PC-9 (cell line): ENCODE measurements at regions not wholly inside any gene's neighbourhood (a gene's known extent, or its start where the extent isn't known, plus 50 kb on each side); places are given as distances from the start of the nearest gene placed in this dataset.
"Not testable (repeated sequence)": the region's sequence is repeated elsewhere in the genome, so short reads cannot be mapped to it uniquely, and the experiment has no call there.

ENCODE experiments used
- BruUV-seq: library from RNA; stranded (reverse); fragments of 400-500 nt; replicated peaks from 2 replicates; lab custom pipeline; 2021; lab: Mats Ljungman, UMichigan
- CTCF ChIA-PET: fragments of 300-600 bp; sonication (Branson Sonifier 250); formaldehyde crosslinking; loops from one replicate; lab custom pipeline; 2022; ENCODE audit warnings: antibody characterized with exemption; lab: Charles Lee
- POLR2A ChIA-PET: fragments of 300-600 bp; sonication (Branson Sonifier 250); formaldehyde crosslinking; loops from one replicate; lab custom pipeline; 2022; ENCODE audit warnings: antibody characterized with exemption; ENCODE audit not compliant: unreplicated experiment; lab: Charles Lee
- DNase-seq, 2 experiments: peaks; one replicate each; pipeline versions ENCODE4 v3.0.0 to v3.0.0-alpha.2; 2015 to 2022; ENCODE audit warnings: mixed read lengths in 1 of 2
- H2AFZ ChIP-seq: fragments of 200-600 bp; sonication (generic); 2 replicates; pipeline ENCODE4 v1.8.1; 2017; ENCODE audit warnings: antibody characterized with exemption
- H3F3A ChIP-seq: fragments of 200-600 bp; sonication (generic); 2 replicates; pipeline ENCODE4 v1.8.1; 2017; ENCODE audit warnings: antibody characterized with exemption, mild to moderate bottlenecking, low read depth; ENCODE audit not compliant: insufficient read depth
- H3K27ac ChIP-seq: fragments of 200-600 bp; sonication (generic); 2 replicates; pipeline ENCODE4 v1.6.1; 2016; ENCODE audit warnings: mixed run types
- H3K27me3 ChIP-seq: fragments of 200-600 bp; sonication (generic); 2 replicates; pipeline ENCODE4 v1.6.1; 2016; ENCODE audit warnings: low read depth, mixed run types; ENCODE audit not compliant: insufficient read depth
- H3K36me3 ChIP-seq: fragments of 200-600 bp; sonication (generic); 2 replicates; pipeline ENCODE4 v1.6.1; 2016; ENCODE audit warnings: low read depth, mixed run types
- H3K4me1 ChIP-seq: fragments of 200-600 bp; sonication (generic); replicated peaks from 2 replicates; pipeline ENCODE4 v1.6.1; 2016; ENCODE audit warnings: mixed run types; ENCODE audit not compliant: insufficient read depth
- H3K4me2 ChIP-seq: fragments of 200-600 bp; sonication (generic); 2 replicates; pipeline ENCODE4 v1.6.1; 2017; ENCODE audit warnings: mixed run types
- H3K4me3 ChIP-seq: fragments of 200-600 bp; sonication (generic); 2 replicates; pipeline ENCODE4 v1.6.1; 2016; ENCODE audit warnings: mixed run types
- H3K79me2 ChIP-seq: fragments of 200-600 bp; sonication (generic); 2 replicates; pipeline ENCODE4 v1.6.1; 2017; ENCODE audit warnings: low read depth, mixed run types
- H3K9me2 ChIP-seq: fragments of 200-600 bp; sonication (generic); 2 replicates; pipeline ENCODE4 v1.8.1; 2017; ENCODE audit warnings: mild to moderate bottlenecking; ENCODE audit not compliant: insufficient read depth
- H3K9me3 ChIP-seq: fragments of 200-600 bp; sonication (generic); 2 replicates; pipeline ENCODE4 v1.8.1; 2016; ENCODE audit warnings: low read depth; ENCODE audit not compliant: insufficient read depth
- H4K20me1 ChIP-seq: fragments of 200-600 bp; sonication (generic); 2 replicates; pipeline ENCODE4 v1.8.1; 2017; ENCODE audit not compliant: insufficient read depth
- EZH2 ChIP-seq: fragments of 200-600 bp; sonication (generic); IDR thresholded peaks from 2 replicates; pipeline ENCODE4 v1.8.0; 2017; ENCODE audit warnings: antibody characterized with exemption, low read depth
- intact Hi-C: fragments of 100-400 bp; cut with micrococcal nuclease; formaldehyde crosslinking; loops from one replicate; pipeline ENCODE4 v1.10.0; 2022; ENCODE audit not compliant: unreplicated experiment
- TF ChIP-seq, protein P1 (sequence below): fragments of 200-600 bp; sonication (generic); conservative IDR thresholded peaks from 2 replicates; pipeline ENCODE4 v1.6.1; 2017; ENCODE audit warnings: mixed run types, antibody characterized with exemption, mild to moderate bottlenecking, moderate library complexity

- Histone ChIP-seq H3K9me3 (no peaks in the 10 kb centered on the region), H3K36me3 (no peaks in the 10 kb centered on the region), H3K27me3 (peaks cover 17% of the 10 kb centered on the region), H3K27ac (no peak overlapping the region), H3K79me2 (no peaks in the 10 kb centered on the region), H3K9me2 (no peaks in the 10 kb centered on the region), H4K20me1 (no peaks in the 10 kb centered on the region), H3F3A (no peaks in the 10 kb centered on the region), H3K4me3 (no peak overlapping the region), H2AFZ (no peak overlapping the region), H3K4me1 (no peaks in the 10 kb centered on the region), H3K4me2 (no peak overlapping the region)
- no TSS peak for BruUV-seq
- intact Hi-C loops = no loop called here
- ChIA-PET POLR2A (no interaction called here), CTCF (no interaction called here)
- TF ChIP-seq, protein P1, sequence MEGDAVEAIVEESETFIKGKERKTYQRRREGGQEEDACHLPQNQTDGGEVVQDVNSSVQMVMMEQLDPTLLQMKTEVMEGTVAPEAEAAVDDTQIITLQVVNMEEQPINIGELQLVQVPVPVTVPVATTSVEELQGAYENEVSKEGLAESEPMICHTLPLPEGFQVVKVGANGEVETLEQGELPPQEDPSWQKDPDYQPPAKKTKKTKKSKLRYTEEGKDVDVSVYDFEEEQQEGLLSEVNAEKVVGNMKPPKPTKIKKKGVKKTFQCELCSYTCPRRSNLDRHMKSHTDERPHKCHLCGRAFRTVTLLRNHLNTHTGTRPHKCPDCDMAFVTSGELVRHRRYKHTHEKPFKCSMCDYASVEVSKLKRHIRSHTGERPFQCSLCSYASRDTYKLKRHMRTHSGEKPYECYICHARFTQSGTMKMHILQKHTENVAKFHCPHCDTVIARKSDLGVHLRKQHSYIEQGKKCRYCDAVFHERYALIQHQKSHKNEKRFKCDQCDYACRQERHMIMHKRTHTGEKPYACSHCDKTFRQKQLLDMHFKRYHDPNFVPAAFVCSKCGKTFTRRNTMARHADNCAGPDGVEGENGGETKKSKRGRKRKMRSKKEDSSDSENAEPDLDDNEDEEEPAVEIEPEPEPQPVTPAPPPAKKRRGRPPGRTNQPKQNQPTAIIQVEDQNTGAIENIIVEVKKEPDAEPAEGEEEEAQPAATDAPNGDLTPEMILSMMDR = no peak
- TF ChIP-seq EZH2 = no peak
- no peak for DNase-seq
These were observed 3911.2 kb upstream of the OR11H1 start for GRCh38 chr22:11616811-11617210.

GRCh38 chr22:11618322-11618662 lies 3909.7 kb upstream of the OR11H1 start:
- CTCF ChIA-PET, intact Hi-C loops, BruUV-seq: not testable (repeated sequence)

DNA sequence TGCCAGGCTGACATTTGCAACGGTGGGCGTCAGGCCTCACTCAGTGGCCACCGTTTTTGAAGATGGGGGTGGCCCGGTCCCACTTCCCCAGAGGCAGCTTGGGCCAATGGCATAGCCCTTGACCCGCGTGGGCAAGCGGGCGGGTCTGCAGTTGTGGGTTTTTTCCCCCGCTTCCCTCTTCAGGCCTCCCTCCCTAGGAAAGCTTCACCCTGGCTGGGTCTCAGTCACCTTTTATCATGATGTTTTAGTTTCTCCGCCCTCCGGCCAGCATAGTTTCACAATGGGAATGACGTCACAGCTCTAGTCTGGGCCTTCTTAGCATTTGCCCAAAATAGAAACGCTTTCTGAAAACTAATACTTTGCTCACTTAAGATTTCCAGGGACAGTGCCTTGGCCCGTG lies 3909.3 kb upstream of the OR11H1 start:
- intact Hi-C loops, POLR2A ChIA-PET, BruUV-seq: not testable (repeated sequence)

More at GRCh38 chr22:11618322-11618662, 3909.7 kb upstream of the OR11H1 start:
- POLR2A ChIA-PET, H3K4me2 ChIP-seq, H3F3A ChIP-seq, H3K27ac ChIP-seq, H3K9me3 ChIP-seq, H3K9me2 ChIP-seq, H3K4me3 ChIP-seq, H3K4me1 ChIP-seq, H2AFZ ChIP-seq, H3K79me2 ChIP-seq, DNase-seq, H4K20me1 ChIP-seq, H3K36me3 ChIP-seq: not testable (repeated sequence)
- peaks cover 21% of the 10 kb centered on the region for H3K27me3 ChIP-seq

GRCh38 chr22:11620921-11621762 lies 3906.8 kb upstream of the OR11H1 start:
- CTCF ChIA-PET, POLR2A ChIA-PET, H3K4me3 ChIP-seq, H3K36me3 ChIP-seq, DNase-seq, H3K9me3 ChIP-seq, H3K9me2 ChIP-seq, intact Hi-C loops, H3F3A ChIP-seq, H3K4me2 ChIP-seq, H3K27ac ChIP-seq, H3K79me2 ChIP-seq, H3K4me1 ChIP-seq, H2AFZ ChIP-seq, H4K20me1 ChIP-seq, BruUV-seq: not testable (repeated sequence)
- peaks cover 21% of the 10 kb centered on the region for H3K27me3 ChIP-seq

More for the DNA sequence above, 3909.3 kb upstream of the OR11H1 start:
- H3K27ac ChIP-seq, H3F3A ChIP-seq, DNase-seq, H2AFZ ChIP-seq, H3K9me3 ChIP-seq, H4K20me1 ChIP-seq, H3K79me2 ChIP-seq, H3K4me1 ChIP-seq, H3K36me3 ChIP-seq, CTCF ChIA-PET, H3K4me2 ChIP-seq, H3K4me3 ChIP-seq, H3K9me2 ChIP-seq: not testable (repeated sequence)
- peaks cover 21% of the 10 kb centered on the region for H3K27me3 ChIP-seq

DNA sequence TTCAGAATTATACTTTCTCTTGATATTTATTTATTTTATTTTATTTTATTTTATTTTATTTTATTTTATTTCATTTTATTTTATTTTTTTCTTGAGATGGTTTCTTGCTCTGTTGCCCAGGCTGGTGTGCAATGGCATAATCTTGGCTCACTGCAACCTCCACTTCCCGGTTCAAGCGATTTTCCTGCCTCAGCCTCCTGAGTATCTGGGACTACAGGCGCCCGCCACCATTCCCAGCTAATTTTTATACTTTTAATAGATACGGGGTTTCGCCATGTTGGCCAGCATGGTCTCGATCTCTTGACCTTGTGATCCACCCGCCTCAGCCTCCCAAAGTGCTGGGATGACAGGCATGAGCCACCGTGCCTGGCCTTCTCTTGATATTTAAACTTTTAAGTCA lies 3905.2 kb upstream of the OR11H1 start:
- H3K9me2 ChIP-seq, H3F3A ChIP-seq, H4K20me1 ChIP-seq, H2AFZ ChIP-seq, CTCF ChIA-PET, DNase-seq, H3K9me3 ChIP-seq, H3K79me2 ChIP-seq, H3K4me3 ChIP-seq, H3K4me2 ChIP-seq, intact Hi-C loops, POLR2A ChIA-PET, H3K27ac ChIP-seq, H3K4me1 ChIP-seq, H3K36me3 ChIP-seq, BruUV-seq: not testable (repeated sequence)
- H3K27me3 ChIP-seq = peaks cover 21% of the 10 kb centered on the region

DNA sequence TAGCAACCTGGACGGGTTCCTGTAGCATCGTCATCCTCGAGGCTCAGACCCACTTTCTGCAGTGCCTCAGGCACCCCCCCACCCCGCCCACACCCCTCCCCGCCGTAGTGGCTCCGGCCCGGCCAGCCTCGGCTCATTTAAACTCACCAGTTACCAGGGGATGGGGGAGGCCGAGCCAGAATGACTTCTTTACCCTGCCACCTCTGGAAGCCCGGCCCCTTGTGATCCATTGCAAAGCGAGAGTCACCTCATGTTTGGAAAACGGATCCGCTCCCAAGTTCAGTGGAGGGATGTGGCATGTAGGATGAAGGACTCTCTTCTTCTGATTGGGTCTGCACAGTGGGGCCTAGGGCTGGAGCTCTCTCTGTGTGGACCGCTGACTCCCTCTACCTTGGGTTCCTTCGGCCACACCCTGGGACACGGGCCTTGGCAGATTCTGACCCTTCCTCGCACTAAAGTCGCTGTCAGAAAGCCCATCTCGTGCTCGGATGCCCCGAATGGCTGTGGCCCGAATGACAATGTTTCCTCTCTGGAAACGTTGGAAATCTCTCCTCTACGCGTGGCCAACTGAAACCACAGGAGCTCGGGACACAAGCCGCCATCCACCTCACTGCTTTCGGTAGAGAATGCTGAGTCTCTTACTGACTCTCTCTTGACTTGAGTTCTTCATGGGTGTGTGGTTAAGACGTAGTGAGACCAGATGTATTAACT lies 3902.1 kb upstream of the OR11H1 start:
- H3K4me2 ChIP-seq, H3K27ac ChIP-seq, BruUV-seq: not testable (repeated sequence)

More for the DNA sequence above, 3902.1 kb upstream of the OR11H1 start:
- DNase-seq, H3K9me2 ChIP-seq, H4K20me1 ChIP-seq, H3K36me3 ChIP-seq, POLR2A ChIA-PET, CTCF ChIA-PET, H3K4me1 ChIP-seq, H2AFZ ChIP-seq, intact Hi-C loops, H3K4me3 ChIP-seq, H3K9me3 ChIP-seq, H3K79me2 ChIP-seq, H3F3A ChIP-seq: not testable (repeated sequence)
- H3K27me3 ChIP-seq = peaks cover 10% of the 10 kb centered on the region; the same call in 1 of the 2 replicates
